Natural killer cell (primary cell): ENCODE measurements at regions not wholly inside any gene's neighbourhood (a gene's known extent, or its start where the extent isn't known, plus 50 kb on each side); places are given as distances from the start of the nearest gene placed in this dataset.

Experiments
- ATAC-seq, 3 donors: fragments of 150-1000 bp in 2 of 3; fragments of 200-7000 bp in 1 of 3; cut with Tn5 transposase; 1 replicate in 1 of 3; 2 replicates in 2 of 3; pipeline ENCODE4 v1.10.0; 2021; ENCODE audit warnings: mild to moderate bottlenecking in 2 of 3, moderate library complexity in 2 of 3
- DNase-seq, 2 donors: peaks; one replicate each; pipeline versions ENCODE4 v3.0.0 to v3.0.0-alpha.2; 2013 to 2021; ENCODE audit warnings: mixed read lengths in 1 of 2
- H3K27ac ChIP-seq: one replicate; pipeline ENCODE4 v1.5.1; 2013; ENCODE audit warnings: mild to moderate bottlenecking, low read length
- H3K27me3 ChIP-seq: one replicate; pipeline ENCODE4 v1.6.1; 2013; ENCODE audit warnings: low read length; ENCODE audit not compliant: control insufficient read depth, insufficient read depth
- H3K36me3 ChIP-seq: one replicate; pipeline ENCODE4 v1.6.1; 2013; ENCODE audit warnings: low read length; ENCODE audit not compliant: control insufficient read depth, insufficient read depth
- H3K4me1 ChIP-seq: one replicate; pipeline ENCODE4 v1.6.1; 2013; ENCODE audit warnings: low read length; ENCODE audit not compliant: control insufficient read depth, insufficient read depth
- H3K4me3 ChIP-seq: one replicate; pipeline ENCODE4 v1.5.1; 2013; ENCODE audit warnings: low read length
- H3K9me3 ChIP-seq: one replicate; pipeline ENCODE4 v1.6.1; 2013; ENCODE audit warnings: low read length; ENCODE audit not compliant: control insufficient read depth, insufficient read depth
- H3K27ac Mint-ChIP-seq, 2 donors: one replicate each; pipeline ENCODE4 v1.8.0; 2022; ENCODE audit warnings: mild to moderate bottlenecking in 2 of 2, mixed read lengths in 2 of 2, moderate library complexity in 1 of 2
- H3K27me3 Mint-ChIP-seq, 2 donors: one replicate each; pipeline ENCODE4 v1.8.0; 2022; ENCODE audit warnings: low read depth in 2 of 2, mixed read lengths in 2 of 2
- H3K36me3 Mint-ChIP-seq: one replicate; pipeline ENCODE4 v1.8.0; 2022; ENCODE audit warnings: mixed read lengths
- H3K4me1 Mint-ChIP-seq, 2 donors: one replicate each; pipeline ENCODE4 v1.8.0; 2022; ENCODE audit warnings: mixed read lengths in 2 of 2
- H3K4me3 Mint-ChIP-seq: one replicate; pipeline ENCODE4 v1.8.0; 2022; ENCODE audit warnings: mild to moderate bottlenecking, moderate library complexity, mixed read lengths
- H3K9me3 Mint-ChIP-seq, 2 donors: one replicate each; pipeline ENCODE4 v1.8.0; 2022; ENCODE audit warnings: mixed read lengths in 2 of 2
- WGBS: methylation state at CpG from one replicate; pipeline ENCODE4 v1.1.7; 2013; ENCODE audit warnings: missing lambda C conversion rate; ENCODE audit not compliant: insufficient coverage; 5-methylcytosine and 5-hydroxymethylcytosine counted together
- intact Hi-C: fragments of 100-400 bp; cut with micrococcal nuclease; formaldehyde crosslinking; loops from one replicate; pipeline ENCODE4 v1.14.2; 2022
- TF ChIP-seq, protein P1 (sequence below): fragments of 200-600 bp; IDR thresholded peaks from one replicate; pipeline ENCODE4 v1.8.0; 2022; ENCODE audit warnings: antibody characterized with exemption

DNA sequence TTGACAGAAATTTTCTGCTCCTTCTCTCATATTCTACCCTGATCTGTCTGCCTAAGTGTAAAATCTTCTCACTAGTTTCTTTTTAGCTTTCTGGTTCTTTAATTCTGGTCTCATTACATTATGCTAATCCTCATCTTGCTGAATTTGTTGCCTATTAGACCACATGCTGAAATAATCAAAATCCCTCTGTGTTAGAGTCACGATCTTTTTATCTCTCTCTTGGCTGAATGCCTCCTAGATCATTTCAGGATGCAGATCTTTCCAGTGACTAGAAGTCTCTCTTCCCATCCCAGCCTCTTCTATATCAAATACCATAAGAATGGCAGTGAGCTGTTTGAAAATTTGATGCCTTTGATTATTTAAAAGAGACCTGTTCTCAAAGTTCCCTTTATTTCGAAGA lies 661.9 kb downstream of the SORCS1 start:
- Histone ChIP-seq H3K36me3 (no peaks in the 10 kb centered on the region), H3K9me3 (peaks cover 4% of the 10 kb centered on the region), H3K4me1 (no peaks in the 10 kb centered on the region), H3K27me3 (no peaks in the 10 kb centered on the region), H3K27ac (no peak overlapping the region), H3K4me3 (no peak overlapping the region)
- no peaks in the 10 kb centered on the region for H3K4me1 Mint-ChIP-seq
- DNase-seq, result no peak
- no peak for ATAC-seq
- no peaks in the 10 kb centered on the region for H3K36me3 Mint-ChIP-seq
- WGBS, result 81% methylated on average over 1 of the region's 2 CpGs
- peaks cover 13 to 24% of the 10 kb centered on the region in 2 donors for H3K9me3 Mint-ChIP-seq
- H3K4me3 Mint-ChIP-seq, result no peak overlapping the region
- no peak overlapping the region for H3K27ac Mint-ChIP-seq
- intact Hi-C loops, result no loop called here
- TF ChIP-seq, protein P1, sequence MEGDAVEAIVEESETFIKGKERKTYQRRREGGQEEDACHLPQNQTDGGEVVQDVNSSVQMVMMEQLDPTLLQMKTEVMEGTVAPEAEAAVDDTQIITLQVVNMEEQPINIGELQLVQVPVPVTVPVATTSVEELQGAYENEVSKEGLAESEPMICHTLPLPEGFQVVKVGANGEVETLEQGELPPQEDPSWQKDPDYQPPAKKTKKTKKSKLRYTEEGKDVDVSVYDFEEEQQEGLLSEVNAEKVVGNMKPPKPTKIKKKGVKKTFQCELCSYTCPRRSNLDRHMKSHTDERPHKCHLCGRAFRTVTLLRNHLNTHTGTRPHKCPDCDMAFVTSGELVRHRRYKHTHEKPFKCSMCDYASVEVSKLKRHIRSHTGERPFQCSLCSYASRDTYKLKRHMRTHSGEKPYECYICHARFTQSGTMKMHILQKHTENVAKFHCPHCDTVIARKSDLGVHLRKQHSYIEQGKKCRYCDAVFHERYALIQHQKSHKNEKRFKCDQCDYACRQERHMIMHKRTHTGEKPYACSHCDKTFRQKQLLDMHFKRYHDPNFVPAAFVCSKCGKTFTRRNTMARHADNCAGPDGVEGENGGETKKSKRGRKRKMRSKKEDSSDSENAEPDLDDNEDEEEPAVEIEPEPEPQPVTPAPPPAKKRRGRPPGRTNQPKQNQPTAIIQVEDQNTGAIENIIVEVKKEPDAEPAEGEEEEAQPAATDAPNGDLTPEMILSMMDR, result no peak
- no peaks in the 10 kb centered on the region for H3K27me3 Mint-ChIP-seq

DNA sequence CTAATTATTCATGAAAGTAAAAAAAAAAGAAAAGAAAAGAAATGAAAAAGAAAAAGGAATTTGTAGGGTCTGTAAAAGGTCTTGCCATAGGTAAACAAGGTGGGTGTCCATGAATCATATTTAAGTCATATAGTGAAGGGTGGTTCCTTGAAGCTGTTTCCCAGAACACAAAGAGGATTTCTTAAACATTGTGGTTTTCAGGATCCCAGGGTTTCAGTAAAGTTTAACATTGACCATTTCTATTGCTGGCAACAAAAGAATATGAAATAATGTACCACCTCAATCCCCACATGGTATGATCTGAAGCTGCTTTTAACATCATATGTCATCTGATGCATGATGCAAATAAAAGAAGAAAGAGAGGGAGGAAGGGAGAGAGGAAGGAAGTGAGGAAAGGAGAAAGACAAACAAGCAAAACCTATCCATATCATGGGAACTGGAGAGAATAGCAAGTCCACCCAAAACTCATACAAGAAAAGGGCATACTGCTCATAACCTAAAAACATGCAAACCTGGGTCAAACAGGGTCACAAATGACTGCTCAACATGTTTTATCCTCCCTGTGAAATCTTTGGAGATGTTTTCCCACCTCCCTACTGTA lies 663.5 kb downstream of the SORCS1 start:
- no peaks in the 10 kb centered on the region for H3K27me3 Mint-ChIP-seq
- intact Hi-C loops, result no loop called here
- H3K4me1 Mint-ChIP-seq, result no peaks in the 10 kb centered on the region
- no peaks in the 10 kb centered on the region for H3K36me3 Mint-ChIP-seq
- Histone ChIP-seq H3K27me3 (no peaks in the 10 kb centered on the region), H3K27ac (no peak overlapping the region), H3K36me3 (no peaks in the 10 kb centered on the region), H3K9me3 (no peaks in the 10 kb centered on the region), H3K4me1 (no peaks in the 10 kb centered on the region), H3K4me3 (no peak overlapping the region)
- no peak for DNase-seq
- no peak for ATAC-seq
- no peak overlapping the region for H3K27ac Mint-ChIP-seq
- H3K4me3 Mint-ChIP-seq, result no peak overlapping the region
- TF ChIP-seq, protein P1, result no peak
- H3K9me3 Mint-ChIP-seq, result peaks cover 17 to 25% of the 10 kb centered on the region in 2 donors

DNA sequence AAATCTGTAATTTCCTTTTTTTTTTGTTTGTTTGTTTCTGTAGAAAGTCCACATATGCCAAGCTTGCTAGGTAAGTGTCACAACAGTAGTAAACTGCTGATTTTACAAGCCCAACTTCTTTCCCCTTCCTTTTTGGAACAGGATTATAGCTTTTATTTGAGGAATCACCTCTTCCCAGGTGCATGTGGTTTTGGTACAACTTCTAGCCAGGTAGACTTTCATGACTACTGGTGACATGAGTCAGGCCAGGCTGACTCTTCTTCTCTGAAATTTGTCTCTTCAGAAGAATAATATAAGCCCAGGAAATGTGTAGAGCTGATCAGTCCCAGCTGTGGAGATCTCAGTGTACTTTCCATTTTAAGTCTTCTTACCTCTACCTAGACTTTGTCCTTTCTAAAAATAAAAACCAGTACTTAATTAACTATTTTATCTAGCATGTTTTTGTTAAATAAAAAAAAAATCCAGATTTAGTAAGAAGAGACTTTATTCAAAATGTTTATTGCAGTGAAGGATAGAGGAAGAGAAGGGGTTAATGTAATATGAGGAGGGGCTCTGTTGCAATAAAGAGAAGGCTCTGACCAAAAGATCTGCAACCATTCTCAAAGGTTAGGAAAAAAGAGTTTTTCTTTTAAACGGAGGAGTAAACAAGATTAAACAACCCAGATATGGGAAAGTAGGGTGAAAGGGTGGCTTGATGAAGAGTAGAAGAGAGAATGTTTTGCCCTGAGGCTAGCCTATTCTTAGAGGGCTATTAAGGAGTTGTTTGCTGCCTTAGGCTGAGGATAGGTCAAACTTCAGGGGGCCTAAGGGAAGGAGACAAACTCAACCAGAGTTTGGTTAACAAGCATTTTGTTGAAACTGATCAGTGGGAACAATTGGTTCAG lies 664.2 kb downstream of the SORCS1 start:
- intact Hi-C loops, result no loop called here
- Mint-ChIP-seq H3K36me3 (no peaks in the 10 kb centered on the region), H3K4me1 (no peaks in the 10 kb centered on the region), H3K27me3 (no peaks in the 10 kb centered on the region), H3K9me3 (peaks cover 15 to 28% of the 10 kb centered on the region in 2 donors), H3K4me3 (no peak overlapping the region), H3K27ac (no peak overlapping the region)
- Histone ChIP-seq H3K36me3 (no peaks in the 10 kb centered on the region), H3K9me3 (no peaks in the 10 kb centered on the region), H3K4me1 (no peaks in the 10 kb centered on the region), H3K27ac (no peak overlapping the region), H3K27me3 (no peaks in the 10 kb centered on the region), H3K4me3 (no peak overlapping the region)
- TF ChIP-seq, protein P1, result no peak
- DNase-seq (no peak), ATAC-seq (no peak)
- 60% methylated on average over 1 of the region's 1 CpG for WGBS
